Spleen (tissue), 11 donors: ENCODE measurements at regions not wholly inside any gene's neighbourhood (a gene's known extent, or its start where the extent isn't known, plus 50 kb on each side); places are given as distances from the start of the nearest gene placed in this dataset.

Source experiments
- DNase-seq: peaks from one replicate; pipeline ENCODE4 v3.0.0-alpha.2; 2020
- H3K27ac ChIP-seq, 8 donors: fragments of 200-600 bp; sonication (generic) in 7 of 8; 1 replicate in 4 of 8; 2 replicates in 4 of 8; pipeline versions ENCODE4 v1.5.0 to v1.8.0; 2016 to 2021; ENCODE audit warnings: inconsistent platforms in 4 of 8, mild to moderate bottlenecking in 4 of 8, moderate library complexity in 1 of 8
- H3K27me3 ChIP-seq, 7 donors: fragments of 200-600 bp; sonication (generic) in 6 of 7; replicated peaks in 1 of 7; 1 replicate in 4 of 7; 2 replicates in 3 of 7; pipeline versions ENCODE4 v1.5.0 to v1.8.0; 2016 to 2021; ENCODE audit warnings: inconsistent platforms in 3 of 7, mild to moderate bottlenecking in 1 of 7
- H3K36me3 ChIP-seq, 6 donors: fragments of 200-600 bp; sonication (generic) in 5 of 6; 1 replicate in 4 of 6; 2 replicates in 2 of 6; pipeline versions ENCODE4 v1.5.0 to v1.8.0; 2016 to 2021; ENCODE audit warnings: inconsistent platforms in 2 of 6
- H3K4me1 ChIP-seq, 6 donors: fragments of 200-600 bp; sonication (generic) in 5 of 6; 1 replicate in 3 of 6; 2 replicates in 3 of 6; pipeline versions ENCODE4 v1.5.0 to v1.8.0; 2016 to 2021; ENCODE audit warnings: inconsistent platforms in 3 of 6
- H3K4me3 ChIP-seq, 8 donors: fragments of 200-600 bp; sonication (generic) in 7 of 8; 1 replicate in 4 of 8; 2 replicates in 4 of 8; pipeline versions ENCODE4 v1.5.0 to v1.8.0; 2016 to 2021; ENCODE audit warnings: inconsistent platforms in 4 of 8, mild to moderate bottlenecking in 4 of 8, moderate library complexity in 2 of 8
- H3K9me3 ChIP-seq, 8 donors: fragments of 200-600 bp; sonication (generic) in 7 of 8; 1 replicate in 4 of 8; 2 replicates in 4 of 8; pipeline versions ENCODE4 v1.5.0 to v1.8.0; 2016 to 2021; ENCODE audit warnings: inconsistent platforms in 4 of 8
- CTCF ChIP-seq, 11 experiments: fragments of 200-600 bp in 7 of 11; fragments of 450-650 bp in 4 of 11; sonication (generic) in 4 of 11; IDR thresholded peaks in 8 of 11; conservative IDR thresholded peaks in 3 of 11; 1 replicate in 7 of 11; 2 replicates in 4 of 11; pipeline versions ENCODE4 v1.4.0 to v1.8.0; 2016 to 2021; ENCODE audit warnings: antibody characterized with exemption in 11 of 11, inconsistent platforms in 4 of 11, mild to moderate bottlenecking in 1 of 11
- POLR2A ChIP-seq, 3 donors: fragments of 450-650 bp; IDR thresholded peaks; one replicate each; pipeline ENCODE4 v1.5.1; 2017; ENCODE audit warnings: antibody characterized with exemption in 3 of 3, mild to moderate bottlenecking in 1 of 3
- POLR2AphosphoS5 ChIP-seq, 3 donors: sonication (generic); formaldehyde crosslinking; IDR thresholded peaks; one replicate each; pipeline ENCODE4 v1.5.1; 2017; ENCODE audit warnings: antibody characterized with exemption in 3 of 3
- WGBS, 5 donors: extraction: QIAGEN DNeasy Blood & Tissue Kit in 3 of 5; methylation state at CpG; one replicate each; pipeline versions ENCODE4 v1.1.5 to v1.1.7; 2013 to 2018; 5-methylcytosine and 5-hydroxymethylcytosine counted together
- intact Hi-C: fragments of 100-400 bp; cut with DNase I; formaldehyde crosslinking; loops from one replicate; pipeline ENCODE4 v1.15.0; 2023; ENCODE audit warnings: low total_unique reads
- donor health status: healthy with polysubstance abuse.
- donor health status: DM: no; HTN: no; CAD: no; lungs with moderate emphysema.
- donor health status: DM: no; HTN: no; CAD: no.
- donor health status: Bipolar disorder and iron deficiency.
- donor health status: healthy.
- donor health status: DM: no; HTN: no; CAD: no.
- donor health status: DM: yes; HTN: yes; CAD: no.

- H3K4me1 ChIP-seq, result peaks cover 0 to 14% (median 1%) of the 10 kb centered on the region in 6 donors
- peaks cover 0 to 41% (median 0%) of the 10 kb centered on the region in 7 donors for H3K27me3 ChIP-seq
- no peaks in the 10 kb centered on the region for H3K9me3 ChIP-seq
- no peak for TF ChIP-seq CTCF (IDR thresholded peaks at IDR 0.05 in 8 of 11, conservative IDR thresholded peaks at IDR 0.05 in 3 of 11)
- no peak for TF ChIP-seq POLR2AphosphoS5 (IDR thresholded peaks at IDR 0.05)
- no peak for TF ChIP-seq POLR2A (IDR thresholded peaks at IDR 0.05)
- no peak overlapping the region for H3K4me3 ChIP-seq
- intact Hi-C loops, result no loop called here
- H3K36me3 ChIP-seq, result no peaks in the 10 kb centered on the region
- 61 to 87% (median 81%) methylated on average over 17 to 22 of the region's 22 CpGs for WGBS, 5 donors
- no peak for DNase-seq
- H3K27ac ChIP-seq, result no peak overlapping the region
These were observed 177.0 kb downstream of the FGF18 start for GRCh38 chr5:171596391-171596878.

- TF ChIP-seq CTCF (IDR thresholded peaks at IDR 0.05 in 8 of 11, conservative IDR thresholded peaks at IDR 0.05 in 3 of 11) (peak in 1 of 11 experiments; percentile 18), POLR2A (IDR thresholded peaks at IDR 0.05) (no peak), POLR2AphosphoS5 (IDR thresholded peaks at IDR 0.05) (no peak)
- no peak overlapping the region for H3K27ac ChIP-seq
- H3K36me3 ChIP-seq, result no peaks in the 10 kb centered on the region
- WGBS, 5 donors, result 84 to 92% (median 87%) methylated on average over 6 of the region's 6 CpGs
- peaks cover 0 to 48% (median 0%) of the 10 kb centered on the region in 7 donors for H3K27me3 ChIP-seq
- no peaks in the 10 kb centered on the region for H3K9me3 ChIP-seq
- no peak overlapping the region for H3K4me3 ChIP-seq
- peaks cover 0 to 18% (median 2%) of the 10 kb centered on the region in 6 donors for H3K4me1 ChIP-seq
- no peak for DNase-seq
- intact Hi-C loops, result no loop called here
These were observed 178.6 kb downstream of the FGF18 start for GRCh38 chr5:171597946-171598640.

GRCh38 chr5:171598641-171599152 is 179.2 kb downstream of the FGF18 start:
- no peak for TF ChIP-seq POLR2A (IDR thresholded peaks at IDR 0.05)
- TF ChIP-seq POLR2AphosphoS5 (IDR thresholded peaks at IDR 0.05), result no peak
- TF ChIP-seq CTCF (IDR thresholded peaks at IDR 0.05 in 8 of 11, conservative IDR thresholded peaks at IDR 0.05 in 3 of 11), result no peak
- Histone ChIP-seq H3K36me3 (no peaks in the 10 kb centered on the region), H3K4me1 (peaks cover 0 to 18% (median 2%) of the 10 kb centered on the region in 6 donors), H3K27ac (no peak overlapping the region), H3K4me3 (no peak overlapping the region), H3K9me3 (no peaks in the 10 kb centered on the region), H3K27me3 (peaks cover 0 to 53% (median 0%) of the 10 kb centered on the region in 7 donors)
- WGBS, 5 donors, result 85 to 95% (median 87%) methylated on average over 7 of the region's 7 CpGs
- no peak for DNase-seq
- intact Hi-C loops, result no loop called here

- WGBS, 5 donors, result 65 to 80% (median 69%) methylated on average over 10 of the region's 10 CpGs
- peaks cover 0 to 53% (median 0%) of the 10 kb centered on the region in 7 donors for H3K27me3 ChIP-seq
- DNase-seq, result no peak
These were observed 180.0 kb downstream of the FGF18 start for GRCh38 chr5:171599411-171599810.

More at GRCh38 chr5:171599411-171599810, 180.0 kb downstream of the FGF18 start:
- Histone ChIP-seq H3K4me3 (no peak overlapping the region), H3K27ac (no peak overlapping the region), H3K36me3 (no peaks in the 10 kb centered on the region), H3K9me3 (no peaks in the 10 kb centered on the region), H3K4me1 (peaks cover 0 to 18% (median 2%) of the 10 kb centered on the region in 6 donors)
- intact Hi-C loops, result no loop called here
- TF ChIP-seq CTCF (IDR thresholded peaks at IDR 0.05 in 8 of 11, conservative IDR thresholded peaks at IDR 0.05 in 3 of 11), result no peak
